Ascending aorta (tissue), 2 donors: ENCODE measurements at regions not wholly inside any gene's neighbourhood (a gene's known extent, or its start where the extent isn't known, plus 50 kb on each side); places are given as distances from the start of the nearest gene placed in this dataset.

Experiments
- DNase-seq, 2 donors: peaks; one replicate each; pipeline ENCODE4 v3.0.0-alpha.2; 2019; ENCODE audit warnings: low spot score in 2 of 2
- H3K27ac ChIP-seq, 2 donors: fragments of 200-600 bp; sonication (generic); one replicate each; pipeline ENCODE4 v1.5.1; 2016 to 2017; ENCODE audit warnings: mild to moderate bottlenecking in 1 of 2
- H3K27me3 ChIP-seq: fragments of 200-600 bp; sonication (generic); one replicate; pipeline ENCODE4 v1.5.1; 2017
- H3K36me3 ChIP-seq, 2 donors: fragments of 200-600 bp; sonication (generic); one replicate each; pipeline ENCODE4 v1.5.1; 2016
- H3K4me1 ChIP-seq, 2 donors: fragments of 200-600 bp; sonication (generic); one replicate each; pipeline ENCODE4 v1.5.1; 2016 to 2017; ENCODE audit warnings: mild to moderate bottlenecking in 1 of 2
- H3K4me3 ChIP-seq, 2 donors: fragments of 200-600 bp; sonication (generic); one replicate each; pipeline ENCODE4 v1.5.1; 2016 to 2017; ENCODE audit warnings: mild to moderate bottlenecking in 1 of 2
- H3K9me3 ChIP-seq, 2 donors: fragments of 200-600 bp; sonication (generic); one replicate each; pipeline ENCODE4 v1.5.1; 2016
- CTCF ChIP-seq, 3 experiments: fragments of 200-600 bp in 2 of 3; fragments of 450-650 bp in 1 of 3; sonication (generic) in 2 of 3; IDR thresholded peaks; one replicate each; pipeline ENCODE4 v1.5.1; 2016 to 2019; ENCODE audit warnings: antibody characterized with exemption in 3 of 3, mild to moderate bottlenecking in 1 of 3, moderate library complexity in 1 of 3
- intact Hi-C: fragments of 100-400 bp; cut with DNase I; formaldehyde crosslinking; loops from one replicate; pipeline ENCODE4 v1.15.1; 2023

- H3K4me3 ChIP-seq, result no peak overlapping the region
- no peaks in the 10 kb centered on the region for H3K9me3 ChIP-seq
- DNase-seq, result no peak
- H3K4me1 ChIP-seq, result no peaks in the 10 kb centered on the region
- H3K36me3 ChIP-seq, result no peaks in the 10 kb centered on the region
- H3K27ac ChIP-seq, result no peak overlapping the region
- intact Hi-C loops, result no loop called here
- H3K27me3 ChIP-seq, result no peaks in the 10 kb centered on the region
- peak in 1 of 3 experiments; percentile 9 for TF ChIP-seq CTCF (IDR thresholded peaks at IDR 0.05)
Observed at GRCh38 chrX:63506320-63506719, 155.2 kb upstream of the SPIN4 start.

DNA sequence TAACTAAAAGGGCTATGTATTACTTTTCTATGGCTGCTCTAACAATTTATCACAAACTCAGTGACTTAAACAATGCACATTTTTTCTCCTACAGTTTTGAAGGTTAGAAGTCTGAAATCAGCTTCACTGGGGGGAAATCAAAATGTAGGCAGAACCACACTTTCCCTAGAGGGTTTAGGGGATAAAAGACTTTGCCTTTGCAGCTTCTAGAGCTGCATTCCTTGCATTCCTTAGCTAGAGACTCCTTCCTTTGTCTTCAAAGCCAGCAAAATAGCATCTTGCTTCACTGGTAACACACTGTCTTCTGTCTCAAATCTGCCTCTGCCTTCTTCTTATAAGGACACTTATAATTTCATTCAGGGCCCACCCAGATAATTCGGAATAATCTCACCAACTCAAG, 152.4 kb upstream of the SPIN4 start:
- Histone ChIP-seq H3K4me1 (no peaks in the 10 kb centered on the region), H3K27me3 (no peaks in the 10 kb centered on the region), H3K36me3 (no peaks in the 10 kb centered on the region), H3K4me3 (no peak overlapping the region), H3K9me3 (no peaks in the 10 kb centered on the region), H3K27ac (no peak overlapping the region)
- intact Hi-C loops, result no loop called here
- no peak for DNase-seq
- no peak for TF ChIP-seq CTCF (IDR thresholded peaks at IDR 0.05)

GRCh38 chrX:63488546-63489373, 137.6 kb upstream of the SPIN4 start:
- intact Hi-C loops, result no loop called here
- H3K27ac ChIP-seq, result peak overlapping the region in 1 of 2 donors; percentile 18
- DNase-seq, result no peak

GRCh38 chrX:63475200-63475599, 124.1 kb upstream of the SPIN4 start:
- no peaks in the 10 kb centered on the region for H3K36me3 ChIP-seq
- H3K9me3 ChIP-seq, result peaks cover 16 to 49% of the 10 kb centered on the region in 2 donors
- DNase-seq, result no peak
- TF ChIP-seq CTCF (IDR thresholded peaks at IDR 0.05), result no peak
- H3K4me3 ChIP-seq, result no peak overlapping the region
- no peaks in the 10 kb centered on the region for H3K27me3 ChIP-seq
- no peak overlapping the region for H3K27ac ChIP-seq
- intact Hi-C loops, result no loop called here
- H3K4me1 ChIP-seq, result no peaks in the 10 kb centered on the region

More at GRCh38 chrX:63488546-63489373, 137.6 kb upstream of the SPIN4 start:
- no peaks in the 10 kb centered on the region for H3K36me3 ChIP-seq
- no peaks in the 10 kb centered on the region for H3K4me1 ChIP-seq
- no peak for TF ChIP-seq CTCF (IDR thresholded peaks at IDR 0.05)
- H3K27me3 ChIP-seq, result no peaks in the 10 kb centered on the region
- no peak overlapping the region for H3K4me3 ChIP-seq
- H3K9me3 ChIP-seq, result no peaks in the 10 kb centered on the region

- no peak for TF ChIP-seq CTCF (IDR thresholded peaks at IDR 0.05)
- no peak overlapping the region for H3K27ac ChIP-seq
- H3K36me3 ChIP-seq, result no peaks in the 10 kb centered on the region
- intact Hi-C loops, result no loop called here
- no peaks in the 10 kb centered on the region for H3K27me3 ChIP-seq
- no peak for DNase-seq
- H3K4me3 ChIP-seq, result no peak overlapping the region
- H3K9me3 ChIP-seq, result peaks cover 12 to 58% of the 10 kb centered on the region in 2 donors
- H3K4me1 ChIP-seq, result no peaks in the 10 kb centered on the region
Observed at GRCh38 chrX:63471004-63471403, 119.9 kb upstream of the SPIN4 start.
